ENCODE measurements at regions not wholly inside any gene's neighbourhood (a gene's known extent, or its start where the extent isn't known, plus 50 kb on each side); places are given as distances from the start of the nearest gene placed in this dataset.

- Histone ChIP-seq H3K4me2 (ENCODE audit: low read depth, low read length) (no peak overlapping the region), H4K20me1 (ENCODE audit: insufficient read depth, low read length) (no peaks in the 10 kb centered on the region), H3K9ac (ENCODE audit: insufficient read depth, low read depth, low read length) (no peak overlapping the region), H3K4me1 (ENCODE audit: insufficient read depth, low read length) (no peaks in the 10 kb centered on the region), H3K9me3 (ENCODE audit: low read length) (no peaks in the 10 kb centered on the region), H3K79me2 (ENCODE audit: insufficient read depth, low read length) (no peaks in the 10 kb centered on the region), H3K27me3 (ENCODE audit: control insufficient read depth in 1 of 2, insufficient read depth in 2 of 2, low read length in 2 of 2) (no peaks in the 10 kb centered on the region), H3K36me3 (replicated peaks in 1 of 2; ENCODE audit: control insufficient read depth in 1 of 2, insufficient read depth in 2 of 2, low read length in 2 of 2) (no peaks in the 10 kb centered on the region), H2AFZ (ENCODE audit: low read length) (no peak overlapping the region), H3K4me3 (replicated peaks in 1 of 3; ENCODE audit: insufficient read depth in 1 of 3, low read depth in 2 of 3, low read length in 3 of 3) (no peak overlapping the region), H3K27ac (ENCODE audit: extremely low read length, insufficient read depth, low read length) (no peak overlapping the region)
- TF ChIP-seq ZNF431 (CRISPR knock-in tag; IDR thresholded peaks at IDR 0.05; ENCODE audit: borderline replicate concordance, low read depth) (no peak), IKZF1 (IDR thresholded peaks at IDR 0.05) (no peak), PAF1 (CRISPR knock-in tag; IDR thresholded peaks at IDR 0.05) (no peak), JUND (CRISPR knock-in tag; IDR thresholded peaks at IDR 0.05) (no peak)
- FAIRE-seq (no peak), DNase-seq (ENCODE audit: low spot score) (no peak), ATAC-seq (no peak)
- ChIA-PET POLR2A (no interaction called here), CTCF (ENCODE audit: low intra/inter-chr PET ratio, low total read pairs) (no interaction called here)
- in situ Hi-C loops (cut with HindIII; ENCODE audit: extremely low pct_ligation_motif_present, low pct_unique_long_range_greater_than_20kb): no loop called here
- 9% methylated on average over 3 of the region's 3 CpGs for WGBS (ENCODE audit: low lambda C conversion rate)
- intact Hi-C loops (cut with micrococcal nuclease; ENCODE audit: unreplicated experiment): no loop called here
- BruUV-seq (replicated peaks): no TSS peak
These were observed 92.9 kb upstream of the CADPS start for GRCh38 chr3:62968128-62968527.

GRCh38 chr3:62970648-62971047 is 95.4 kb upstream of the CADPS start:
- H3K4me3 ChIP-seq (replicated peaks in 1 of 3; ENCODE audit: insufficient read depth in 1 of 3, low read depth in 2 of 3, low read length in 3 of 3): no peak overlapping the region
- DNase-seq (ENCODE audit: low spot score): no peak
- in situ Hi-C loops (cut with HindIII; ENCODE audit: extremely low pct_ligation_motif_present, low pct_unique_long_range_greater_than_20kb) (no loop called here), intact Hi-C loops (cut with micrococcal nuclease; ENCODE audit: unreplicated experiment) (no loop called here)
- H3K36me3 ChIP-seq (replicated peaks in 1 of 2; ENCODE audit: control insufficient read depth in 1 of 2, insufficient read depth in 2 of 2, low read length in 2 of 2): no peaks in the 10 kb centered on the region
- ChIA-PET CTCF (ENCODE audit: low intra/inter-chr PET ratio, low total read pairs) (no interaction called here), POLR2A (no interaction called here)
- ATAC-seq: no peak
- FAIRE-seq: no peak
- no peak overlapping the region for H3K4me2 ChIP-seq (ENCODE audit: low read depth, low read length)
- H3K27me3 ChIP-seq (ENCODE audit: control insufficient read depth in 1 of 2, insufficient read depth in 2 of 2, low read length in 2 of 2): no peaks in the 10 kb centered on the region
- BruUV-seq (replicated peaks): no TSS peak
- 59% methylated on average over 5 of the region's 5 CpGs for WGBS (ENCODE audit: low lambda C conversion rate)
- TF ChIP-seq MATR3 (CRISPR knock-in tag; IDR thresholded peaks at IDR 0.05) (no peak), ZSCAN29 (CRISPR knock-in tag; conservative IDR thresholded peaks at IDR 0.05) (no peak), E2F1 (CRISPR knock-in tag; IDR thresholded peaks at IDR 0.05) (no peak), ATF1 (CRISPR knock-in tag; IDR thresholded peaks at IDR 0.05) (no peak), TCF12 (IDR thresholded peaks at IDR 0.05) (no peak), TCF12 (CRISPR knock-in tag; IDR thresholded peaks at IDR 0.05) (no peak), CBX1 (IDR thresholded peaks at IDR 0.05; ENCODE audit: low read depth) (no peak), ZNF138 (CRISPR knock-in tag; IDR thresholded peaks at IDR 0.05; ENCODE audit: low read depth) (no peak), HNRNPH1 (optimal IDR thresholded peaks at IDR 0.05; ENCODE audit: low read depth, low read length) (no peak)
- H2AFZ ChIP-seq (ENCODE audit: low read length): no peak overlapping the region
- H4K20me1 ChIP-seq (ENCODE audit: insufficient read depth, low read length): no peaks in the 10 kb centered on the region
- H3K4me1 ChIP-seq (ENCODE audit: insufficient read depth, low read length): no peaks in the 10 kb centered on the region
- H3K9ac ChIP-seq (ENCODE audit: insufficient read depth, low read depth, low read length): no peak overlapping the region
- H3K79me2 ChIP-seq (ENCODE audit: insufficient read depth, low read length): no peaks in the 10 kb centered on the region
- no peaks in the 10 kb centered on the region for H3K9me3 ChIP-seq (ENCODE audit: low read length)
- H3K27ac ChIP-seq (ENCODE audit: extremely low read length, insufficient read depth, low read length): no peak overlapping the region
